ENCODE measurements at regions not wholly inside any gene's neighbourhood (a gene's known extent, or its start where the extent isn't known, plus 50 kb on each side); places are given as distances from the start of the nearest gene placed in this dataset.
"Not testable (repeated sequence)": the region's sequence is repeated elsewhere in the genome, so short reads cannot be mapped to it uniquely, and the experiment has no call there.

GRCh38 chr10:20485554-20485953, 411.6 kb downstream of the NEBL start:
- DNase-seq (ENCODE audit: low read depth), result no peak
- no peak for TF ChIP-seq CTCF (conservative IDR thresholded peaks at IDR 0.05; ENCODE audit: low read length)
- no peak overlapping the region for H3K4me3 ChIP-seq (ENCODE audit: low read length)

- DNase-seq (ENCODE audit: low read depth), result no peak
- no peak for TF ChIP-seq CTCF (conservative IDR thresholded peaks at IDR 0.05; ENCODE audit: low read length)
- no peak overlapping the region for H3K4me3 ChIP-seq (ENCODE audit: low read length)
Observed at GRCh38 chr10:20481054-20481453, 416.1 kb downstream of the NEBL start.

GRCh38 chr10:20480575-20480974, 416.5 kb downstream of the NEBL start:
- DNase-seq (ENCODE audit: low read depth); H3K4me3 ChIP-seq (ENCODE audit: low read length): not testable (repeated sequence)

- no peak overlapping the region for H3K4me3 ChIP-seq (ENCODE audit: low read length)
- TF ChIP-seq CTCF (conservative IDR thresholded peaks at IDR 0.05; ENCODE audit: low read length), result no peak
- no peak for DNase-seq (ENCODE audit: low read depth)
Observed at GRCh38 chr10:20474064-20474463, 423.0 kb downstream of the NEBL start.

- no peak for TF ChIP-seq CTCF (conservative IDR thresholded peaks at IDR 0.05; ENCODE audit: low read length)
- H3K4me3 ChIP-seq (ENCODE audit: low read length), result no peak overlapping the region
- DNase-seq (ENCODE audit: low read depth), result no peak
Observed at GRCh38 chr10:20473023-20473760, 423.9 kb downstream of the NEBL start.

GRCh38 chr10:20466731-20467130, 430.4 kb downstream of the NEBL start:
- DNase-seq (ENCODE audit: low read depth), result no peak
- no peak for TF ChIP-seq CTCF (conservative IDR thresholded peaks at IDR 0.05; ENCODE audit: low read length)
- no peak overlapping the region for H3K4me3 ChIP-seq (ENCODE audit: low read length)

GRCh38 chr10:20457649-20458048, 439.5 kb downstream of the NEBL start:
- no peak for TF ChIP-seq CTCF (conservative IDR thresholded peaks at IDR 0.05; ENCODE audit: low read length)
- H3K4me3 ChIP-seq (ENCODE audit: low read length), result no peak overlapping the region
- DNase-seq (ENCODE audit: low read depth), result no peak

Data from AG10803 (cell line).